H1 (cell line): ENCODE measurements at regions not wholly inside any gene's neighbourhood (a gene's known extent, or its start where the extent isn't known, plus 50 kb on each side); places are given as distances from the start of the nearest gene placed in this dataset.

Experiments
- ASH2L ChIP-seq: fragments of 200-600, 300-600 bp; sonication (generic); IDR thresholded peaks from one replicate; pipeline ENCODE4 v1.7.1; 2017; ENCODE audit warnings: low read length
- BCL11A ChIP-seq, 2 experiments: IDR thresholded peaks; one replicate each; pipeline ENCODE4 v1.6.1; 2011; ENCODE audit warnings: low read depth in 2 of 2, low read length in 2 of 2, mild to moderate bottlenecking in 2 of 2
- FOSL1 ChIP-seq: IDR thresholded peaks from 2 replicates; pipeline ENCODE4 v1.6.1; 2011; ENCODE audit warnings: mild to moderate bottlenecking, low read depth, low read length, moderate library complexity; ENCODE audit not compliant: insufficient read depth
- GTF2F1 ChIP-seq: IDR thresholded peaks from 2 replicates; pipeline ENCODE4 v1.6.1; 2012; ENCODE audit warnings: low read depth, low read length, improper control_type of control experiment, borderline replicate concordance
- JUN ChIP-seq: IDR thresholded peaks from 2 replicates; pipeline ENCODE4 v1.6.1; 2011; ENCODE audit warnings: low read depth, mild to moderate bottlenecking, improper control_type of control experiment, low read length
- JUND ChIP-seq: IDR thresholded peaks from 2 replicates; pipeline ENCODE4 v1.6.1; 2011; ENCODE audit warnings: mild to moderate bottlenecking, improper control_type of control experiment, low read length
- KDM4A ChIP-seq: IDR thresholded peaks from one replicate; pipeline ENCODE4 v1.7.1; 2012; ENCODE audit warnings: low read depth, mild to moderate bottlenecking, moderate library complexity, low read length, inconsistent platforms; ENCODE audit not compliant: severe bottlenecking
- NANOG ChIP-seq: IDR thresholded peaks from 2 replicates; pipeline ENCODE4 v1.6.1; 2011; ENCODE audit warnings: low read length, low read depth, mild to moderate bottlenecking, inconsistent platforms; ENCODE audit not compliant: insufficient read depth, poor library complexity, severe bottlenecking
- RNF2 ChIP-seq: fragments of 200-900, 300-1000 bp; sonication (generic); IDR thresholded peaks from 2 replicates; pipeline ENCODE4 v1.7.1; 2016; ENCODE audit warnings: borderline replicate concordance, low read depth, mild to moderate bottlenecking, antibody characterized with exemption, low read length; ENCODE audit not compliant: poor library complexity, severe bottlenecking; ENCODE audit errors: missing control alignments
- ZNF274 ChIP-seq: IDR thresholded peaks from 2 replicates; pipeline ENCODE4 v1.7.0; 2012; ENCODE audit warnings: low read length, borderline replicate concordance; ENCODE audit errors: extremely low read depth
- TF ChIP-seq, protein P1 (sequence below): fragments of 300-600 bp; sonication (generic); IDR thresholded peaks from 2 replicates; pipeline ENCODE4 v1.7.1; 2012; ENCODE audit warnings: low read length, moderate library complexity, mild to moderate bottlenecking, inconsistent platforms; ENCODE audit not compliant: insufficient replicate concordance

DNA sequence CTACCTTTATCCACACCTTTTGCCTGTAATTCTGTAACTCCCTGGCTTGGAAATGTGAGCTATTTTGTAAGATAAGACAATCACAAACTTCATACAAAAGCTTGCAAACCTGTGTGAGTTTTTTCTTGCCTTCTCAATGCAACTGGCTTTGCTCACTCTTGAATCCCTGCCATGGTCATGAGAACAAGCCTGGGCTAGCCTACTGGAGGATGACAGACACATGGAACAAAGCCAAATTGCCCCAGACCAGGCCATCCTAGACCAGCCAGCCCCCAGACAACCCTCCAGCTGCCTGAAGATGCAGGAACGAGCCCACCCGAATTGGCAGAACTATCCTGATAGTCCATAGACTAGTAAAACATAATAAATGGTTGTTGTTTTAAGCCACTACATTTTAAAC, 466.6 kb upstream of the ERCC4 start (continued):
- TF ChIP-seq, protein P1, sequence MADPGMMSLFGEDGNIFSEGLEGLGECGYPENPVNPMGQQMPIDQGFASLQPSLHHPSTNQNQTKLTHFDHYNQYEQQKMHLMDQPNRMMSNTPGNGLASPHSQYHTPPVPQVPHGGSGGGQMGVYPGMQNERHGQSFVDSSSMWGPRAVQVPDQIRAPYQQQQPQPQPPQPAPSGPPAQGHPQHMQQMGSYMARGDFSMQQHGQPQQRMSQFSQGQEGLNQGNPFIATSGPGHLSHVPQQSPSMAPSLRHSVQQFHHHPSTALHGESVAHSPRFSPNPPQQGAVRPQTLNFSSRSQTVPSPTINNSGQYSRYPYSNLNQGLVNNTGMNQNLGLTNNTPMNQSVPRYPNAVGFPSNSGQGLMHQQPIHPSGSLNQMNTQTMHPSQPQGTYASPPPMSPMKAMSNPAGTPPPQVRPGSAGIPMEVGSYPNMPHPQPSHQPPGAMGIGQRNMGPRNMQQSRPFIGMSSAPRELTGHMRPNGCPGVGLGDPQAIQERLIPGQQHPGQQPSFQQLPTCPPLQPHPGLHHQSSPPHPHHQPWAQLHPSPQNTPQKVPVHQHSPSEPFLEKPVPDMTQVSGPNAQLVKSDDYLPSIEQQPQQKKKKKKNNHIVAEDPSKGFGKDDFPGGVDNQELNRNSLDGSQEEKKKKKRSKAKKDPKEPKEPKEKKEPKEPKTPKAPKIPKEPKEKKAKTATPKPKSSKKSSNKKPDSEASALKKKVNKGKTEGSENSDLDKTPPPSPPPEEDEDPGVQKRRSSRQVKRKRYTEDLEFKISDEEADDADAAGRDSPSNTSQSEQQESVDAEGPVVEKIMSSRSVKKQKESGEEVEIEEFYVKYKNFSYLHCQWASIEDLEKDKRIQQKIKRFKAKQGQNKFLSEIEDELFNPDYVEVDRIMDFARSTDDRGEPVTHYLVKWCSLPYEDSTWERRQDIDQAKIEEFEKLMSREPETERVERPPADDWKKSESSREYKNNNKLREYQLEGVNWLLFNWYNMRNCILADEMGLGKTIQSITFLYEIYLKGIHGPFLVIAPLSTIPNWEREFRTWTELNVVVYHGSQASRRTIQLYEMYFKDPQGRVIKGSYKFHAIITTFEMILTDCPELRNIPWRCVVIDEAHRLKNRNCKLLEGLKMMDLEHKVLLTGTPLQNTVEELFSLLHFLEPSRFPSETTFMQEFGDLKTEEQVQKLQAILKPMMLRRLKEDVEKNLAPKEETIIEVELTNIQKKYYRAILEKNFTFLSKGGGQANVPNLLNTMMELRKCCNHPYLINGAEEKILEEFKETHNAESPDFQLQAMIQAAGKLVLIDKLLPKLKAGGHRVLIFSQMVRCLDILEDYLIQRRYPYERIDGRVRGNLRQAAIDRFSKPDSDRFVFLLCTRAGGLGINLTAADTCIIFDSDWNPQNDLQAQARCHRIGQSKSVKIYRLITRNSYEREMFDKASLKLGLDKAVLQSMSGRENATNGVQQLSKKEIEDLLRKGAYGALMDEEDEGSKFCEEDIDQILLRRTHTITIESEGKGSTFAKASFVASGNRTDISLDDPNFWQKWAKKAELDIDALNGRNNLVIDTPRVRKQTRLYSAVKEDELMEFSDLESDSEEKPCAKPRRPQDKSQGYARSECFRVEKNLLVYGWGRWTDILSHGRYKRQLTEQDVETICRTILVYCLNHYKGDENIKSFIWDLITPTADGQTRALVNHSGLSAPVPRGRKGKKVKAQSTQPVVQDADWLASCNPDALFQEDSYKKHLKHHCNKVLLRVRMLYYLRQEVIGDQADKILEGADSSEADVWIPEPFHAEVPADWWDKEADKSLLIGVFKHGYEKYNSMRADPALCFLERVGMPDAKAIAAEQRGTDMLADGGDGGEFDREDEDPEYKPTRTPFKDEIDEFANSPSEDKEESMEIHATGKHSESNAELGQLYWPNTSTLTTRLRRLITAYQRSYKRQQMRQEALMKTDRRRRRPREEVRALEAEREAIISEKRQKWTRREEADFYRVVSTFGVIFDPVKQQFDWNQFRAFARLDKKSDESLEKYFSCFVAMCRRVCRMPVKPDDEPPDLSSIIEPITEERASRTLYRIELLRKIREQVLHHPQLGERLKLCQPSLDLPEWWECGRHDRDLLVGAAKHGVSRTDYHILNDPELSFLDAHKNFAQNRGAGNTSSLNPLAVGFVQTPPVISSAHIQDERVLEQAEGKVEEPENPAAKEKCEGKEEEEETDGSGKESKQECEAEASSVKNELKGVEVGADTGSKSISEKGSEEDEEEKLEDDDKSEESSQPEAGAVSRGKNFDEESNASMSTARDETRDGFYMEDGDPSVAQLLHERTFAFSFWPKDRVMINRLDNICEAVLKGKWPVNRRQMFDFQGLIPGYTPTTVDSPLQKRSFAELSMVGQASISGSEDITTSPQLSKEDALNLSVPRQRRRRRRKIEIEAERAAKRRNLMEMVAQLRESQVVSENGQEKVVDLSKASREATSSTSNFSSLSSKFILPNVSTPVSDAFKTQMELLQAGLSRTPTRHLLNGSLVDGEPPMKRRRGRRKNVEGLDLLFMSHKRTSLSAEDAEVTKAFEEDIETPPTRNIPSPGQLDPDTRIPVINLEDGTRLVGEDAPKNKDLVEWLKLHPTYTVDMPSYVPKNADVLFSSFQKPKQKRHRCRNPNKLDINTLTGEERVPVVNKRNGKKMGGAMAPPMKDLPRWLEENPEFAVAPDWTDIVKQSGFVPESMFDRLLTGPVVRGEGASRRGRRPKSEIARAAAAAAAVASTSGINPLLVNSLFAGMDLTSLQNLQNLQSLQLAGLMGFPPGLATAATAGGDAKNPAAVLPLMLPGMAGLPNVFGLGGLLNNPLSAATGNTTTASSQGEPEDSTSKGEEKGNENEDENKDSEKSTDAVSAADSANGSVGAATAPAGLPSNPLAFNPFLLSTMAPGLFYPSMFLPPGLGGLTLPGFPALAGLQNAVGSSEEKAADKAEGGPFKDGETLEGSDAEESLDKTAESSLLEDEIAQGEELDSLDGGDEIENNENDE: no peak
- TF ChIP-seq BCL11A (IDR thresholded peaks at IDR 0.05; ENCODE audit: low read depth in 2 of 2, low read length in 2 of 2) (no peak), KDM4A (no peak), RNF2 (no peak), GTF2F1 (no peak), JUN (no peak), FOSL1 (no peak), ASH2L (no peak), ZNF274 (no peak), JUND (no peak), NANOG (no peak)
